Liver (tissue), 3 donors: ENCODE measurements at regions not wholly inside any gene's neighbourhood (a gene's known extent, or its start where the extent isn't known, plus 50 kb on each side); places are given as distances from the start of the nearest gene placed in this dataset.

ENCODE experiments used
- FOXA2 ChIP-seq: IDR thresholded peaks from 2 replicates; pipeline ENCODE4 v1.6.1; 2016; ENCODE audit warnings: antibody characterized with exemption
- RAD21 ChIP-seq, 2 donors: IDR thresholded peaks; 2 replicates each; pipeline ENCODE4 v1.6.1; 2016; ENCODE audit warnings: antibody characterized with exemption in 2 of 2, mild to moderate bottlenecking in 2 of 2
- REST ChIP-seq: IDR thresholded peaks from 2 replicates; pipeline ENCODE4 v1.6.1; 2016; ENCODE audit warnings: antibody characterized with exemption, mild to moderate bottlenecking
- SP1 ChIP-seq: IDR thresholded peaks from 2 replicates; pipeline ENCODE4 v1.6.1; 2018; ENCODE audit warnings: antibody characterized with exemption, mild to moderate bottlenecking
- YY1 ChIP-seq: IDR thresholded peaks from 2 replicates; pipeline ENCODE4 v1.6.1; 2016; ENCODE audit warnings: antibody characterized with exemption, mild to moderate bottlenecking
- TF ChIP-seq, protein P1 (sequence below): fragments of 150-350 bp; IDR thresholded peaks from 2 replicates; pipeline ENCODE4 v1.5.1; 2017; ENCODE audit warnings: improper control_type of control experiment, low read depth, low read length; ENCODE audit not compliant: missing input control
- donor health status: healthy.
- donor health status: healthy.

GRCh38 chr11:69925366-69926196 is 106.4 kb upstream of the FGF3 start:
- TF ChIP-seq, protein P1, sequence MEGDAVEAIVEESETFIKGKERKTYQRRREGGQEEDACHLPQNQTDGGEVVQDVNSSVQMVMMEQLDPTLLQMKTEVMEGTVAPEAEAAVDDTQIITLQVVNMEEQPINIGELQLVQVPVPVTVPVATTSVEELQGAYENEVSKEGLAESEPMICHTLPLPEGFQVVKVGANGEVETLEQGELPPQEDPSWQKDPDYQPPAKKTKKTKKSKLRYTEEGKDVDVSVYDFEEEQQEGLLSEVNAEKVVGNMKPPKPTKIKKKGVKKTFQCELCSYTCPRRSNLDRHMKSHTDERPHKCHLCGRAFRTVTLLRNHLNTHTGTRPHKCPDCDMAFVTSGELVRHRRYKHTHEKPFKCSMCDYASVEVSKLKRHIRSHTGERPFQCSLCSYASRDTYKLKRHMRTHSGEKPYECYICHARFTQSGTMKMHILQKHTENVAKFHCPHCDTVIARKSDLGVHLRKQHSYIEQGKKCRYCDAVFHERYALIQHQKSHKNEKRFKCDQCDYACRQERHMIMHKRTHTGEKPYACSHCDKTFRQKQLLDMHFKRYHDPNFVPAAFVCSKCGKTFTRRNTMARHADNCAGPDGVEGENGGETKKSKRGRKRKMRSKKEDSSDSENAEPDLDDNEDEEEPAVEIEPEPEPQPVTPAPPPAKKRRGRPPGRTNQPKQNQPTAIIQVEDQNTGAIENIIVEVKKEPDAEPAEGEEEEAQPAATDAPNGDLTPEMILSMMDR = no peak
- TF ChIP-seq SP1 (no peak), REST (no peak), RAD21 (IDR thresholded peaks at IDR 0.05) (no peak), YY1 (no peak), FOXA2 (no peak)
